ENCODE measurements at regions not wholly inside any gene's neighbourhood (a gene's known extent, or its start where the extent isn't known, plus 50 kb on each side); places are given as distances from the start of the nearest gene placed in this dataset.
"Not testable (repeated sequence)": the region's sequence is repeated elsewhere in the genome, so short reads cannot be mapped to it uniquely, and the experiment has no call there.

- ATAC-seq, result no peak
Measured at GRCh38 chr10:118805146-118805545, 50.4 kb upstream of the CACUL1 start.

DNA sequence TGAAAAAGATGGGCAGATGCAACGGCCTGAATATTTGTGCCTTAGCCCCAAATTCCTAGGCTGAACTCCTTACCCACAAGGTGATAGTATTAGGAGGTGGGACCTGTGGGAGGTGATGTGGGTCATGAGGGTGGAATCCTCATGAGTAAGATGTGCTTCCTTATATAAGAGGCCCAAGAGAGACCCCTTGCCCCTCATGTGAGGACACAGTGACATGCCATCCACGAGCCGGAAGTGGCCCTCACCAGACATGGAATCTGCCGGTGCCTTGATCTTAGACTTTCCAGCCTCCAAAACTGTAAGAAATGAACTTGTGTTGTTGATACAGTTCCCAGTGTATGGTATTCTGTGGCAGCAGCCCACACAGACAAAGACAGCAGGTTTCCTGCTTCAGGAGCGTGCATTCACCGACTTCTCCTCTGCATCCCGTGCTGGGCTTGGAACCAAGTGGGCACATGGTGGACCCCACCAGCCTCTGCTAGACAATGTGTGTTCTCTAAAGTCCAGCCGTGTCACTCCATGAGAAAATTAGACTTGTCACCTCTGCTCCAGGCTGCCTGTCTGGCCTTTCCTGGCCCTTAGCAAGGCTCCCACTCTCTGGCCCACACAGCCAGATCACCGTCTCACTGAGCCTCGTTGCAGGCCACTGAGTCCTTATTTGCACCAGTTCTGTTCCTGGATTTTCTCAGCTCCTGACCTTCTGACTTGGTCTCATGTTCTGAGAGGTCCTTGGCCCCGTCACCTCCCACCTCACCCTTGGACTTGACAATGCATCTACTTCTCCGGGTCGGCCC lies 52.9 kb upstream of the CACUL1 start:
- no peak for ATAC-seq

DNA sequence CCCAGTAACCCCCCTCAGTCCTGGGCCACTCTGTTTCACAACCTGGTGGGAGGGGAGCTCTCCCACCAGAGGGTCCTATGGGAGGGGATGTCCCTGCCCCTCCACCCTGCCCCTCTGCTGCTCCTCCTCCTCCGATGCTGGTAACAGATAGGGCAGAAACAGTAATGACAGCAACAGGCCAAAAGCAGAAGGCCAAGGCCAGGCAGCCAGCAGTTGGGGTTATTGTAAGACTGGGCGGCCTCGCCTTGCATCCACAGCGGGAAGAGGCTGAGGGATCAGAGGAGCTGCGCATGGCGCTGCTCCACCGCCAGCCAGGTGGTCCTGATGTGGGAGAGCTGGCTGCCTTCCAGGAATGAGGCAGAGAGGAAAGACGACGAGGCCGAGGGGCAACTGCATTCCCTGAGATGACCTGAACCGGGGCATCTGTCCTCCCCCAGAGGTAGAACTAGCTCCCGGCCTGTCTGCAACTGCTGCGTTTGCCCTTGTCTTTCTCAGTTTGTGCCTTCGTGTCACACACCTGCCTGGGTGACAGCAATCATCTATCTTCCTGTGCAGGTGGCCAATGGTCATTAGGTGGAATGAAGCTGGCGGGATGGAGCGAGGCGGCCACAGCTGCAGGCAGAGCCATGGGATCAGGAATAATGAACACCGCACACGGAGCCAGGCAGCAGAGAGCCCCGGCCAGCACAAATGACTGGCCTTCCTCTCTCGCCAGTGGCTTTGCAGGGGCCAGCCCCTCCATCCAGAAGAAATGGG lies 54.0 kb upstream of the CACUL1 start:
- no peak for ATAC-seq

DNA sequence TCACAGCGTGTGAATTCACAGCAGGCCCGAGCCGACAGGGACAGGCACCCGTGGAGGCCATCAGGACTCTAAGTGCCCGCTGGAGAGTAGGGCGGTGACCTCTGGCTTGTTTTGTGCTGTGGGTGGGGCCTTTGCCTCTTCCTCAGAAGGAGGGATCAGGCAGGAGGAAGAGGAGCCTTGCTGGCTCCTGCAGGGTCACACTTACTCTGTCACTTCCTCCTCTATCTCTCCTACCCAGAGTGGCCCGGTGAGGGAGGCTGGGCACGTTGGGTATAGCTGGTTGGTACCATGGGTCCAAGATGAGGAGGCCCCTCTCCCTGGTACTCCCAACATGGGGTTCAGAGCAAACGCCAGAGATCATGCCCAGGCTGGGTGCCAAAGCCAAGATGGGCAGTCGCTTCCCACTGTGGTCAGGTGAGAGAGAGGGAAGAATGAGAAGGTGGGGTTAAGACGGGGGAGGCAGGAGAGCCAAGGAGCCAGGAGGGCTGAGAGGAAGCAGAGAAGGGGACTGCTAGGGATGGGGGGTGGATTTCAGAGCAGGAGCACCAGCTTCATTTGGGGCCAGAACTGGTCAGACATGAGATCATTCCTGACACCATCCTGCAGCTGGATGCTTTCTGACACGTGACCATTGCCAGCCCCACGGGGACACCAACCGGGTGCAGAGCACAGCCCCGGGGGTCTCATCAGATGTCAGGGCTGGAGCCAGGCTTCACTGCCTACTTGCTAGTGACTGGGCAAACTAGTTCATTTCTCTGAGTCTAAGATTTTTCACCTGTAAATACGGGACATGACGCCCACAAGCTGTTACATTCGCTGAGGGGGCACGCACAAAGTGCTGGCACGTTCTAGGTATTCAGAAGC lies 54.8 kb upstream of the CACUL1 start:
- no peak for ATAC-seq

DNA sequence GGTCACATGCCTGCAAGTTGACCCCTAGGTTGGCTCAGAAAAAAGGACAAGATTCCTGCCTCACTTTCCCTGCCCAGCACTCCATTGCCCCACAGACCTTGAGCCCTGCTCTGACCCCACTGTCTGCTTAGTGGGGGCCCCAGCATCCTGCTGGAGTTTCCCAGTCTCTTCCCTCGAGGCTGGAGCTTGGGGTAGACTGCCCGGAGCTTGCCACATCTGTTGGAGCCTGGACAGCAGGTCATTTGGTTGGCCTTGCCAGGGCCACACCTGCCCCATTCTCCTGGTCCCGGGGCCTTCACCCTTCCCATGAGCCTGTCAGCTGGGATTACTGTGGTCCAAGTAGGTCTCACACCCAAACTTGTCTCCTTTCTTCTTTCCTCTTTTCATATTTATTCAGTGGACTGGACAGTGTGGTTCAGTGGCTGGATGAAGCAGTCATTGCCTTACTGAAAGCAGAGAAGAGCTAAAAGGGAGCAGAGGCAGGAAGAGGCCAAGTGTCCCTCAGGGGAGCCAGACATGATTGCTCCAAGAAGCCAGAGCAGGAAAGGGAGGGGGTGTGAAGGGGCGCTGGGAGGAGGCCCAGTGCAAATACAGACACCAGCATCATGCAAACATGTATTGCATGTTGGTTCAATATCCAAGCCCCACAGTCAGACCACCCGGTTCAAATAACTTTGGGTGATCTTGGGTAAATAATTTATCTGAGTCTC lies 56.2 kb upstream of the CACUL1 start:
- no peak for ATAC-seq

- ATAC-seq, result no peak
Measured at GRCh38 chr10:118811675-118812392, 57.1 kb upstream of the CACUL1 start.

DNA sequence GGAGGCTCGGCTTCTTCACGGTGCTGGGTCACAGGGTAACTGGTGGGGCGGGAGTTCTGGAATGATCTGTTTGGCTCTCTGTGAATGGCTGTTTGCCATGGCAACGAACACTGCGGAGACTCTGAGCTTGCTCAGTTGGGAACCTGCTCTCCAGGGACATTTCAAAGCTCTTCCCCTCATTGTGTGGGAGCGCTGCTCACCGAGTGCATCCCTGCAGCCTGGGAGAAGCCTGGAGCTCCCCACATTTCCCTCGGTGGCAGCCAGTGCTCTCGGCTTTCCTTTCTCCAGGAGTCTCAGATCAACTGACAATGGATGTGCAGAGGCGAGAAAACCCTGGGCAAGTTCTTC lies 57.6 kb upstream of the CACUL1 start:
- ATAC-seq, result no peak

DNA sequence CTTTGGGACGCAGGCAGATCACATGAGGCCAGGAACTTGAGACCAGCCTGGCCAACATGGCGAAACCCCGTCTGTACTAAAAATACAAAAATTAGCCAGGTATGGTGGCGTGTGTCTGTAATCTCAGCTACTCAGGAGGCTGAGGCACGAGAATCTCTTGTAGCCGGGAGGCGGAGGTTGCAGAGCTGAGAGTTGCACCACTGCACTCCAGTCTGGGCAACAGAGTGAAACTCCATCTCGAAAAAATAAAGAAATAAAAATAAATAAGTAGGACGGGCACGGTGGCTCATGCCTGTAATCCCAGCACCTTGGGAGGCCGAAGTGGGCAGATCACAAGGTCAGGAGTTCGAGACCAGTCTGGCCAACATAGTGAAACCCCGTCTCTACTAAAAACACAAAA lies 58.2 kb upstream of the CACUL1 start:
- not testable (repeated sequence) for ATAC-seq

GRCh38 chr10:118816471-118817168 lies 61.9 kb upstream of the CACUL1 start:
- no peak for ATAC-seq

GRCh38 chr10:118817328-118818068 lies 62.7 kb upstream of the CACUL1 start:
- no peak for ATAC-seq

- ATAC-seq, result no peak
Measured at GRCh38 chr10:118818621-118819221, 64.0 kb upstream of the CACUL1 start.

DNA sequence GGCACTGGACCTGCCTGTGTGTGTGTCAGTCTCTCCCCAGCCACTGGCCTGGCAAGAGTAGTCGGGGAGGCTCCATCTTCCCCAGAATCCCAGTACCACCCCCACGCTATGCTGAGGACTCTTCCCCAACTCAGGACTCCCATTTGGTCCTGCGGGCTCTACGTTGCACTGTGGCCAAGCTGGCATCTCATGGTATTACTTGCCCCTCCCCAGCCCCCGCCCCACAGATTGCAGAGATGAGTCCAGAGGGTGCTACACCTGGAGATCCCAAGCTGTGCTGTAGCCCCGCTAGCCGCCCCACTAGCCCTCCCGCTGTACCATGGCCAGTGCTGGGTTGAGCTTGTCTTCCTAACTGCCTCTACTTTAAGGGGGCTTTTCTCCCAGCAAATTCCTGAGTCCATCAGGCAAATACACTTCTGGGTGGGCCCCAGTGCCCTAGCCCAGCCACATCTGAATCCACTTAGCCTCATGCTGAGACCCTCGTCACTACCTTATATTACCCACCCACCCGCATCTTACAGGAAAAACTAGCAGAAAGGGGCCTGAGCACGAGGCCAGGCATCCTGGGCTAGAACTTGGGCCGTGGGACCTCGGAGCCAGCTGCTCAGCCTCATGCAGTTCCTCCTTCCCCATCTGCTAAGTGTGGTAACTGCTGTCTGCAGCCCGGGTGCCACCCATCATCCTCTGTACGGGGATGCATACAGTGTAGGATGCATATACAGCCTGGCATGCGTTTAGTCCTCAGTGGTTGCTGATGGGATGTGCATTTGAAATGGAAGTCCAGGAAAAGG lies 65.8 kb upstream of the CACUL1 start:
- ATAC-seq, result no peak

DNA sequence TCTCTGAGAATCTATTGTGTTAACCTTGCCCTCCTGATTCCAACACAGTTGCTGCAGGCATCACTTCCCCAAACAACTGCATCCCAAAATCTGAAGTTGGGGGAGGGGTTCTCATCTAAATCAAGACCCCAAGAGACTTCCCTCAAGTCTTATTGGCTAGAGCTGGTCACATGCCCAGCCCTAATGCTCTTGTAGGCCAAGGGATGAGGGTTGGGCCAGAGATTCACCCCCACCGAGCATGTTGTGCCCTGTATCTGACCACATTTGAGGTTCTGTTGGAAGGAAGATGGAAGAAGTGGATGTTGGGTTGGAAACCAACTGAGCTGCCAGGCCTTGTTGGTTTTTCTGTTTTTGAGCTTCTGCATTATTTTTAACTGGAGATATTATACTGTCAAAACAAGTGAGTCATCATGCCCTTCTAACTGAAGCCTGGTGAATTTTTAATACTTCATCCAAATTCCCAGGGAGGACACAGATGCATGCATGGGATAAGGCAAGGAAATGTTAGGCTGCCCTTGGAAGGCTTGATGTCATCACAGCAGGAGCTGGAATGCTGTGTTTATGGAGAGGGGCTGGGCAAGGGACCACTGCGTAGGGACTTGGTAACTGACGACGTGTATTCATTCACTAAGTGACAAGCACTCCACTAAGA lies 68.6 kb upstream of the CACUL1 start:
- no peak for ATAC-seq

DNA sequence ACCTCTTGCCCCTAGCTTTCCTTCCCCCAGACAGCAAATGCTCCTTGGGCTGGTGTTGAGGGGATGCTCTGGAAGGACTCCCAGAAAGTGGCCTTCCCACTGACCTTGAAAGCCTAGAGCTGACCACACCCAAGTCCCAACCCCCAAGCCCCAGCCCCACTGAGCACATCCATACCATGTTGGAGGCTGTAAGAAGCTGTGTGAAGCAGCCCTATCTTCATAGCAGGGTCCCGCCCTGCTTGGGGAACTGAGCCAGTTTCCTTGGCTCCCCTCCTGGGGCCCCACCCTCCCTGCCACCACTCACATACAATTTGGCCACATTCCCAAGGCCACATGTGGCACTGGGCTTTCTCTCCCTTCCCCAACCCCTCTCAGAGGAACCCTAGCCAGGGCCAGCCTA lies 72.3 kb upstream of the CACUL1 start:
- ATAC-seq, result no peak

DNA sequence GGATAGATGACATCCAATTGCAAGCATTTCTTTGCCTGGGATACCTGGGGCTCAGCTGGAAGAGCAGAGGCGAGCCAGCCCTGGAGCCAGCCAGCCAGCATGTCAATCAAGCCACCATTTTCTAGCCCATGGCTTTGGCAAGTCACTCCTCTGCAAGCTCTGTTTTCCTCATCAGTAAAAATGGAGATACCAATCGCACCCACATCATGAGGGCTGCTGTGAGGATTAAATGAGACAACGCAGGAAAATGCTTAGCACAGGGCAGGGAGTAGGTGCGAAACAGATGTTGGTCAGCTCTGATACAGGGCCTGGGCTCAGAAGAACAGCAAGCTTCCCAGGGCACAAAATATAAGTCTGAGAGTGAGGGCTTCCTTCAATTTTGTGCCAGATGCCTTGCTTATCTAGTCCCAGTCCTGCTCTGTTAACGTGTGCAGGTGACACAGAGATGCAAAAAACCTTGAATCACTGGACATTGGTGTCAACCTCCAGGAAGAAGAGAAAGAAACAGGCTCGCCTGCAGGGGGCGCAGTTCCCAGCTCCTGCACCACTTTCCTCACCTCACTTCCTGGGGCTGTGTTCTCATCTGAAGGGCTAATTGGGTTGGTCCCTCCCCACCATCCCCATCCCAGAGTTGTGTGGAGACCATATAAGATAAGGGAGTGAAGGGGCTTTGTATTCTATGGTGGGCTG lies 72.8 kb upstream of the CACUL1 start:
- no peak for ATAC-seq

DNA sequence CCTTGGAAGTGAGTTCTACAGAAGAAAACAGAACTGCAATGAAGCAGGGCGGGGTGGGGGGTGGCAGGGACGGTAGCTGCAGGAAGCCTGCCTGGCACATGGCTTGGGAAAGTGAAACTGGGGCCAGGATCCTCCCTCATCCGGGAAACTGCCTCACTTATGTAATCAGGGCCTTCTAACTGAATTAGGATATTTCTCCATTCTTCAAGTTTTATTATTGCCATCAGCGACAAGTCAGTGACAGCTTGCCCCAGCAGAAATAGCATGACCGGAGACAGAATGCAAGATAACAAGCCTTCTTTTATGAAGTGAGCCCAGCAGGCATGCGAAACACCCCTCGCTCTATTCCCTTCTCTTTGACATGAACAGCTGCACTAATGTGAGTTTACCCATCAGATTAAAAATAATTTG lies 77.5 kb upstream of the CACUL1 start:
- no peak for ATAC-seq

- not testable (repeated sequence) for ATAC-seq
Measured at GRCh38 chr10:118834370-118834769, 79.6 kb upstream of the CACUL1 start.

Measured in esophagus mucosa (tissue), 1 donor.